ENCODE measurements at regions not wholly inside any gene's neighbourhood (a gene's known extent, or its start where the extent isn't known, plus 50 kb on each side); places are given as distances from the start of the nearest gene placed in this dataset.

DNA sequence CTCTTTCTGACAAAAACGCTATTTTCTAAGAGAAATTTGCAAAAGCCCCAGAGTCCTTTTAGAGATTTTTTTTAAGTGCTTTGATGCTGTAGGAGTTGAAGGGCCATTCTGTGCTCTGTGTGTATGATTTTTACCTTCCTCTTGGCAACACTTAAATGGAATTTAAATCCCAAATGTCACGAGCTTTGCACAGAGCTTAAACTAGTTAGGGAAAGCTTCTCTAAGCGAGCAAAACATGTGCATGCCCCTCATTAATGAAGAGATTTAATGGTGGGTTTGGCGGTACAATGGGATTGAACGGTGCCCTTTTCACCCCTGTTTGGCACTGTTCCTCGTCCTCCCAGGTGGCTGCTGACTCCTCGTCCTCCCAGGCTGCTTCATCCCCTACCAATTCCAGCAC lies 220.7 kb downstream of the DRD1 start:
- TF ChIP-seq RAD21 (IDR thresholded peaks at IDR 0.05; ENCODE audit: low read length) (no peak), POLR2A (IDR thresholded peaks at IDR 0.05; ENCODE audit: low read depth, low read length) (no peak), MAFK (IDR thresholded peaks at IDR 0.05; ENCODE audit: low read depth, low read length) (no peak), RCOR1 (IDR thresholded peaks at IDR 0.05; ENCODE audit: insufficient replicate concordance, low read length) (no peak), SMC3 (IDR thresholded peaks at IDR 0.05; ENCODE audit: low read depth, low read length) (no peak), MAZ (IDR thresholded peaks at IDR 0.05; ENCODE audit: borderline replicate concordance, low read depth, low read length) (no peak), CEBPB (IDR thresholded peaks at IDR 0.05; ENCODE audit: low read depth, low read length) (no peak), NFE2L2 (IDR thresholded peaks at IDR 0.05; ENCODE audit: low read depth, low read length) (no peak), BHLHE40 (IDR thresholded peaks at IDR 0.05; ENCODE audit: low read depth, low read length) (no peak), RFX5 (IDR thresholded peaks at IDR 0.05; ENCODE audit: low read depth, low read length) (no peak), MXI1 (IDR thresholded peaks at IDR 0.05; ENCODE audit: borderline replicate concordance, low read depth, low read length) (no peak)
- TF ChIP-seq, protein P1, sequence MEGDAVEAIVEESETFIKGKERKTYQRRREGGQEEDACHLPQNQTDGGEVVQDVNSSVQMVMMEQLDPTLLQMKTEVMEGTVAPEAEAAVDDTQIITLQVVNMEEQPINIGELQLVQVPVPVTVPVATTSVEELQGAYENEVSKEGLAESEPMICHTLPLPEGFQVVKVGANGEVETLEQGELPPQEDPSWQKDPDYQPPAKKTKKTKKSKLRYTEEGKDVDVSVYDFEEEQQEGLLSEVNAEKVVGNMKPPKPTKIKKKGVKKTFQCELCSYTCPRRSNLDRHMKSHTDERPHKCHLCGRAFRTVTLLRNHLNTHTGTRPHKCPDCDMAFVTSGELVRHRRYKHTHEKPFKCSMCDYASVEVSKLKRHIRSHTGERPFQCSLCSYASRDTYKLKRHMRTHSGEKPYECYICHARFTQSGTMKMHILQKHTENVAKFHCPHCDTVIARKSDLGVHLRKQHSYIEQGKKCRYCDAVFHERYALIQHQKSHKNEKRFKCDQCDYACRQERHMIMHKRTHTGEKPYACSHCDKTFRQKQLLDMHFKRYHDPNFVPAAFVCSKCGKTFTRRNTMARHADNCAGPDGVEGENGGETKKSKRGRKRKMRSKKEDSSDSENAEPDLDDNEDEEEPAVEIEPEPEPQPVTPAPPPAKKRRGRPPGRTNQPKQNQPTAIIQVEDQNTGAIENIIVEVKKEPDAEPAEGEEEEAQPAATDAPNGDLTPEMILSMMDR (conservative IDR thresholded peaks at IDR 0.05; ENCODE audit: low read depth, low read length): no peak
- TF ChIP-seq, protein P2, sequence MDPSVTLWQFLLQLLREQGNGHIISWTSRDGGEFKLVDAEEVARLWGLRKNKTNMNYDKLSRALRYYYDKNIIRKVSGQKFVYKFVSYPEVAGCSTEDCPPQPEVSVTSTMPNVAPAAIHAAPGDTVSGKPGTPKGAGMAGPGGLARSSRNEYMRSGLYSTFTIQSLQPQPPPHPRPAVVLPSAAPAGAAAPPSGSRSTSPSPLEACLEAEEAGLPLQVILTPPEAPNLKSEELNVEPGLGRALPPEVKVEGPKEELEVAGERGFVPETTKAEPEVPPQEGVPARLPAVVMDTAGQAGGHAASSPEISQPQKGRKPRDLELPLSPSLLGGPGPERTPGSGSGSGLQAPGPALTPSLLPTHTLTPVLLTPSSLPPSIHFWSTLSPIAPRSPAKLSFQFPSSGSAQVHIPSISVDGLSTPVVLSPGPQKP (IDR thresholded peaks at IDR 0.05; ENCODE audit: borderline replicate concordance, low read depth, low read length): no peak
- TF ChIP-seq, protein P3, sequence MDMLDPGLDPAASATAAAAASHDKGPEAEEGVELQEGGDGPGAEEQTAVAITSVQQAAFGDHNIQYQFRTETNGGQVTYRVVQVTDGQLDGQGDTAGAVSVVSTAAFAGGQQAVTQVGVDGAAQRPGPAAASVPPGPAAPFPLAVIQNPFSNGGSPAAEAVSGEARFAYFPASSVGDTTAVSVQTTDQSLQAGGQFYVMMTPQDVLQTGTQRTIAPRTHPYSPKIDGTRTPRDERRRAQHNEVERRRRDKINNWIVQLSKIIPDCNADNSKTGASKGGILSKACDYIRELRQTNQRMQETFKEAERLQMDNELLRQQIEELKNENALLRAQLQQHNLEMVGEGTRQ (IDR thresholded peaks at IDR 0.05; ENCODE audit: low read depth, low read length): no peak
